Neuronal stem cell (in vitro differentiated cells): ENCODE measurements at regions not wholly inside any gene's neighbourhood (a gene's known extent, or its start where the extent isn't known, plus 50 kb on each side); places are given as distances from the start of the nearest gene placed in this dataset.

Source experiments
- DNase-seq: peaks from one replicate; pipeline ENCODE4 v3.0.0-alpha.2; 2013; ENCODE audit warnings: low spot score
- H2AFZ ChIP-seq: one replicate; pipeline ENCODE4 v1.6.1; 2013; ENCODE audit warnings: mild to moderate bottlenecking, low read length, inconsistent platforms
- H2AK5ac ChIP-seq: 2 replicates; pipeline ENCODE4 v1.6.1; 2013; ENCODE audit warnings: low read depth, mild to moderate bottlenecking, inconsistent platforms, low read length, moderate library complexity, mixed read lengths
- H2BK120ac ChIP-seq: 2 replicates; pipeline ENCODE4 v1.6.1; 2013; ENCODE audit warnings: low read depth, mild to moderate bottlenecking, inconsistent platforms, low read length, moderate library complexity, mixed read lengths
- H2BK12ac ChIP-seq: one replicate; pipeline ENCODE4 v1.6.1; 2013; ENCODE audit warnings: low read length, inconsistent platforms
- H2BK15ac ChIP-seq: 2 replicates; pipeline ENCODE4 v1.6.1; 2013; ENCODE audit warnings: mild to moderate bottlenecking, low read length, inconsistent platforms, mixed read lengths
- H2BK5ac ChIP-seq: one replicate; pipeline ENCODE4 v1.6.1; 2013; ENCODE audit warnings: inconsistent platforms, mild to moderate bottlenecking, low read length, moderate library complexity
- H3K14ac ChIP-seq: one replicate; pipeline ENCODE4 v1.6.1; 2013; ENCODE audit warnings: low read length, inconsistent platforms
- H3K18ac ChIP-seq: 2 replicates; pipeline ENCODE4 v1.6.1; 2013; ENCODE audit warnings: low read length, inconsistent platforms
- H3K23ac ChIP-seq: 2 replicates; pipeline ENCODE4 v1.6.1; 2013; ENCODE audit warnings: low read depth, mild to moderate bottlenecking, mixed read lengths, low read length, inconsistent platforms; ENCODE audit not compliant: poor library complexity
- H3K27ac ChIP-seq: replicated peaks from 3 replicates; pipeline ENCODE4 v1.5.1; 2013; ENCODE audit warnings: low read length, inconsistent platforms
- H3K27me3 ChIP-seq, 3 experiments: 2 replicates each; pipeline ENCODE4 v1.6.1; 2013; ENCODE audit warnings: low read length in 3 of 3, mild to moderate bottlenecking in 2 of 3, inconsistent platforms in 1 of 3, low read depth in 1 of 3, mixed read lengths in 1 of 3, moderate library complexity in 1 of 3; ENCODE audit not compliant: control insufficient read depth in 3 of 3, insufficient read depth in 3 of 3
- H3K36me3 ChIP-seq, 2 donors: replicated peaks in 1 of 2; 2 replicates each; pipeline ENCODE4 v1.6.1; 2013; ENCODE audit warnings: low read length in 2 of 2; ENCODE audit not compliant: control insufficient read depth in 2 of 2, insufficient read depth in 2 of 2
- H3K4ac ChIP-seq: 2 replicates; pipeline ENCODE4 v1.6.1; 2013; ENCODE audit warnings: inconsistent platforms, mild to moderate bottlenecking, low read length, moderate library complexity
- H3K4me1 ChIP-seq, 2 donors: 1 replicate in 1 of 2; 2 replicates in 1 of 2; pipeline ENCODE4 v1.6.1; 2013; ENCODE audit warnings: low read length in 2 of 2, low read depth in 1 of 2; ENCODE audit not compliant: control insufficient read depth in 2 of 2, insufficient read depth in 1 of 2
- H3K4me2 ChIP-seq: one replicate; pipeline ENCODE4 v1.6.1; 2013; ENCODE audit warnings: mild to moderate bottlenecking, low read length, inconsistent platforms; ENCODE audit not compliant: insufficient read depth, poor library complexity, severe bottlenecking
- H3K4me3 ChIP-seq, 2 donors: 2 replicates each; pipeline ENCODE4 v1.5.1; 2013; ENCODE audit warnings: low read length in 2 of 2, mild to moderate bottlenecking in 2 of 2, inconsistent platforms in 1 of 2, moderate library complexity in 1 of 2
- H3K79me1 ChIP-seq: one replicate; pipeline ENCODE4 v1.6.1; 2013; ENCODE audit warnings: low read depth, mild to moderate bottlenecking, inconsistent platforms, low read length, moderate library complexity
- H3K9ac ChIP-seq: one replicate; pipeline ENCODE4 v1.6.1; 2013; ENCODE audit warnings: mild to moderate bottlenecking, low read depth, low read length, inconsistent platforms; ENCODE audit not compliant: poor library complexity
- H3K9me3 ChIP-seq, 2 donors: replicated peaks in 1 of 2; 2 replicates each; pipeline versions ENCODE3 to v1.6.1; 2013; ENCODE audit warnings: low read length in 2 of 2, mild to moderate bottlenecking in 2 of 2, inconsistent platforms in 1 of 2, low read depth in 1 of 2, mixed read lengths in 1 of 2, moderate library complexity in 1 of 2; ENCODE audit not compliant: control insufficient read depth in 2 of 2, insufficient read depth in 1 of 2
- H4K8ac ChIP-seq: one replicate; pipeline ENCODE4 v1.6.1; 2013; ENCODE audit warnings: low read depth, mild to moderate bottlenecking, inconsistent platforms, low read length, moderate library complexity
- H4K91ac ChIP-seq: one replicate; pipeline ENCODE4 v1.6.1; 2013; ENCODE audit warnings: low read length, low read depth, mild to moderate bottlenecking, inconsistent platforms; ENCODE audit not compliant: poor library complexity
- WGBS, 2 donors: extraction: QIAGEN DNeasy Blood & Tissue Kit; methylation state at CpG; one replicate each; pipeline ENCODE4 v1.1.7; 2013; ENCODE audit warnings: missing lambda C conversion rate in 2 of 2, mixed read lengths in 1 of 2; ENCODE audit not compliant: insufficient read length in 2 of 2, insufficient replicate concordance in 1 of 2; ENCODE audit errors: extremely low coverage in 2 of 2; 5-methylcytosine and 5-hydroxymethylcytosine counted together

GRCh38 chr12:115209230-115209629 is 525.3 kb upstream of the TBX3 start:
- Histone ChIP-seq H2AK5ac (no peak overlapping the region), H2BK15ac (no peak overlapping the region), H3K4ac (no peak overlapping the region), H3K4me1 (peaks cover 0 to 9% of the 10 kb centered on the region in 2 donors), H3K18ac (no peak overlapping the region), H3K9me3 (no peaks in the 10 kb centered on the region), H2BK12ac (peak overlapping the region; percentile 14), H4K8ac (no peak overlapping the region), H2BK120ac (no peak overlapping the region), H3K9ac (no peak overlapping the region), H3K14ac (no peak overlapping the region), H3K27me3 (no peaks in the 10 kb centered on the region), H4K91ac (no peak overlapping the region), H2AFZ (no peak overlapping the region), H3K79me1 (no peaks in the 10 kb centered on the region), H2BK5ac (no peak overlapping the region), H3K27ac (no peak overlapping the region), H3K36me3 (no peaks in the 10 kb centered on the region), H3K4me2 (no peak overlapping the region), H3K4me3 (no peak overlapping the region), H3K23ac (no peak overlapping the region)
- WGBS, 2 donors = no CpG with 5 or more reads among the region's 8 CpGs
- DNase-seq = no peak

GRCh38 chr12:115208098-115208497 is 524.1 kb upstream of the TBX3 start:
- no CpG with 5 or more reads among the region's 6 CpGs for WGBS, 2 donors
- no peak overlapping the region for H2BK12ac ChIP-seq
- H3K4me2 ChIP-seq = no peak overlapping the region
- H2BK120ac ChIP-seq = no peak overlapping the region
- H4K91ac ChIP-seq = no peak overlapping the region
- no peaks in the 10 kb centered on the region for H3K36me3 ChIP-seq
- peaks cover 0 to 2% of the 10 kb centered on the region in 2 donors for H3K4me1 ChIP-seq
- no peaks in the 10 kb centered on the region for H3K9me3 ChIP-seq
- H3K4ac ChIP-seq = no peak overlapping the region
- H3K27ac ChIP-seq = no peak overlapping the region
- no peak overlapping the region for H2AFZ ChIP-seq
- H3K4me3 ChIP-seq = no peak overlapping the region
- H3K23ac ChIP-seq = no peak overlapping the region
- H3K9ac ChIP-seq = no peak overlapping the region
- no peak for DNase-seq
- H2BK15ac ChIP-seq = no peak overlapping the region
- H3K14ac ChIP-seq = no peak overlapping the region
- H2BK5ac ChIP-seq = no peak overlapping the region
- no peak overlapping the region for H4K8ac ChIP-seq
- H3K79me1 ChIP-seq = no peaks in the 10 kb centered on the region
- H3K27me3 ChIP-seq = no peaks in the 10 kb centered on the region
- H2AK5ac ChIP-seq = no peak overlapping the region
- no peak overlapping the region for H3K18ac ChIP-seq

- Histone ChIP-seq H4K8ac (no peak overlapping the region), H3K23ac (no peak overlapping the region), H2AK5ac (no peak overlapping the region), H3K4me3 (no peak overlapping the region), H3K14ac (no peak overlapping the region), H3K18ac (no peak overlapping the region), H3K27me3 (no peaks in the 10 kb centered on the region), H2BK15ac (no peak overlapping the region), H3K36me3 (no peaks in the 10 kb centered on the region), H3K9me3 (no peaks in the 10 kb centered on the region), H3K79me1 (no peaks in the 10 kb centered on the region), H2AFZ (no peak overlapping the region), H4K91ac (no peak overlapping the region), H3K4me1 (peaks cover 0 to 2% of the 10 kb centered on the region in 2 donors), H2BK12ac (no peak overlapping the region), H2BK5ac (no peak overlapping the region), H2BK120ac (no peak overlapping the region), H3K27ac (no peak overlapping the region), H3K4ac (no peak overlapping the region), H3K9ac (no peak overlapping the region), H3K4me2 (no peak overlapping the region)
- no peak for DNase-seq
- no CpG with 5 or more reads among the region's 6 CpGs for WGBS, 2 donors
Measured at GRCh38 chr12:115207216-115207915, 523.4 kb upstream of the TBX3 start.

- Histone ChIP-seq H2BK5ac (no peak overlapping the region), H3K4me1 (peaks cover 0 to 2% of the 10 kb centered on the region in 2 donors), H2AK5ac (no peak overlapping the region), H2BK12ac (no peak overlapping the region), H3K9ac (no peak overlapping the region), H3K9me3 (no peaks in the 10 kb centered on the region), H2AFZ (no peak overlapping the region), H3K79me1 (no peaks in the 10 kb centered on the region), H4K91ac (no peak overlapping the region), H2BK120ac (no peak overlapping the region), H3K14ac (no peak overlapping the region), H3K23ac (no peak overlapping the region), H3K4ac (no peak overlapping the region), H4K8ac (no peak overlapping the region), H3K18ac (no peak overlapping the region), H3K4me2 (no peak overlapping the region), H3K27me3 (no peaks in the 10 kb centered on the region), H3K36me3 (no peaks in the 10 kb centered on the region), H2BK15ac (no peak overlapping the region), H3K27ac (no peak overlapping the region), H3K4me3 (no peak overlapping the region)
- DNase-seq = no peak
- no CpG with 5 or more reads among the region's 5 CpGs for WGBS, 2 donors
Measured at GRCh38 chr12:115206801-115207200, 522.8 kb upstream of the TBX3 start.
